Neural progenitor cell (in vitro differentiated cells): ENCODE measurements at regions not wholly inside any gene's neighbourhood (a gene's known extent, or its start where the extent isn't known, plus 50 kb on each side); places are given as distances from the start of the nearest gene placed in this dataset.

ENCODE experiments used
- DNase-seq: peaks from one replicate; pipeline ENCODE4 v3.0.0-alpha.2; 2016; ENCODE audit warnings: low spot score
- H2AFZ ChIP-seq: fragments of 200-600 bp; sonication (generic); replicated peaks from 2 replicates; pipeline ENCODE4 v1.6.1; 2016; ENCODE audit warnings: antibody characterized with exemption
- H3F3A ChIP-seq: fragments of 200-600 bp; sonication (generic); 2 replicates; pipeline ENCODE4 v1.6.1; 2016; ENCODE audit warnings: antibody characterized with exemption, low read depth
- H3K27ac ChIP-seq: fragments of 200-600 bp; sonication (generic); 2 replicates; pipeline ENCODE4 v1.5.1; 2016; ENCODE audit warnings: mild to moderate bottlenecking
- H3K27me3 ChIP-seq: fragments of 200-600 bp; sonication (generic); 2 replicates; pipeline ENCODE4 v1.6.1; 2016; ENCODE audit warnings: mild to moderate bottlenecking, moderate library complexity
- H3K36me3 ChIP-seq: fragments of 200-600 bp; sonication (generic); 2 replicates; pipeline ENCODE4 v1.5.1; 2016
- H3K4me1 ChIP-seq: fragments of 200-600 bp; sonication (generic); 2 replicates; pipeline ENCODE4 v1.6.1; 2016; ENCODE audit warnings: mixed run types
- H3K4me2 ChIP-seq: fragments of 200-600 bp; sonication (generic); 2 replicates; pipeline ENCODE4 v1.6.1; 2016
- H3K4me3 ChIP-seq: fragments of 200-600 bp; sonication (generic); 2 replicates; pipeline ENCODE4 v1.5.1; 2016
- H3K79me2 ChIP-seq: fragments of 200-600 bp; sonication (generic); 2 replicates; pipeline ENCODE4 v1.6.1; 2016; ENCODE audit warnings: low read depth
- H3K9ac ChIP-seq: fragments of 200-600 bp; sonication (generic); 2 replicates; pipeline ENCODE4 v1.6.1; 2016
- H3K9me3 ChIP-seq: fragments of 200-600 bp; sonication (generic); 2 replicates; pipeline ENCODE4 v1.5.1; 2016; ENCODE audit warnings: low read depth
- H4K20me1 ChIP-seq: fragments of 200-600 bp; sonication (generic); 2 replicates; pipeline ENCODE4 v1.6.1; 2016; ENCODE audit warnings: low read depth
- H3K27ac Mint-ChIP-seq: 3 replicates; pipeline ENCODE4 v1.8.0; 2021; ENCODE audit warnings: mixed read lengths
- H3K27me3 Mint-ChIP-seq: 2 replicates; pipeline ENCODE4 v1.8.0; 2022; ENCODE audit warnings: low read depth, mild to moderate bottlenecking, inconsistent platforms, moderate library complexity, mixed read lengths; ENCODE audit not compliant: insufficient read depth
- H3K36me3 Mint-ChIP-seq: 3 replicates; pipeline ENCODE4 v1.8.0; 2021; ENCODE audit warnings: mixed read lengths
- H3K4me1 Mint-ChIP-seq: 3 replicates; pipeline ENCODE4 v1.8.0; 2021; ENCODE audit warnings: mixed read lengths
- H3K4me3 Mint-ChIP-seq: 3 replicates; pipeline ENCODE4 v1.8.0; 2021; ENCODE audit warnings: mild to moderate bottlenecking, moderate library complexity, mixed read lengths
- H3K9me3 Mint-ChIP-seq: 3 replicates; pipeline ENCODE4 v1.8.0; 2020; ENCODE audit warnings: mixed read lengths
- CTCF ChIP-seq: fragments of 200-600 bp; sonication (generic); IDR thresholded peaks from 2 replicates; pipeline ENCODE4 v1.5.1; 2017; ENCODE audit warnings: antibody characterized with exemption, mild to moderate bottlenecking
- EZH2 ChIP-seq: fragments of 200-600 bp; sonication (generic); IDR thresholded peaks from 2 replicates; pipeline ENCODE4 v1.6.1; 2017; ENCODE audit warnings: antibody characterized with exemption, mild to moderate bottlenecking, moderate library complexity
- EZH2phosphoT487 ChIP-seq: fragments of 200-600 bp; sonication (generic); IDR thresholded peaks from 2 replicates; pipeline ENCODE4 v1.6.1; 2017; ENCODE audit warnings: antibody characterized with exemption

- no peaks in the 10 kb centered on the region for H3K27me3 ChIP-seq
- H3K27ac Mint-ChIP-seq: no peak overlapping the region
- H3K9me3 Mint-ChIP-seq: peaks cover 3% of the 10 kb centered on the region
- H3K79me2 ChIP-seq: no peaks in the 10 kb centered on the region
- DNase-seq: no peak
- H3F3A ChIP-seq: no peaks in the 10 kb centered on the region
- no peaks in the 10 kb centered on the region for H3K9me3 ChIP-seq
- no peak overlapping the region for H3K4me3 Mint-ChIP-seq
- peaks cover 27% of the 10 kb centered on the region for H3K4me1 Mint-ChIP-seq
- peaks cover 8% of the 10 kb centered on the region for H3K4me1 ChIP-seq
- H3K36me3 Mint-ChIP-seq: no peaks in the 10 kb centered on the region
- H2AFZ ChIP-seq: no peak overlapping the region
- no peak overlapping the region for H3K4me3 ChIP-seq
- no peak overlapping the region for H3K27ac ChIP-seq
- no peak overlapping the region for H3K9ac ChIP-seq
- no peak overlapping the region for H3K4me2 ChIP-seq
- H3K36me3 ChIP-seq: no peaks in the 10 kb centered on the region
- H4K20me1 ChIP-seq: no peaks in the 10 kb centered on the region
- TF ChIP-seq EZH2phosphoT487 (no peak), EZH2 (no peak), CTCF (no peak)
- peaks cover 24% of the 10 kb centered on the region for H3K27me3 Mint-ChIP-seq
These were observed 150.8 kb upstream of the MYCN start for GRCh38 chr2:15789381-15790062.

- Histone ChIP-seq H3F3A (no peaks in the 10 kb centered on the region), H3K4me3 (no peak overlapping the region), H3K9me3 (no peaks in the 10 kb centered on the region), H3K4me1 (peaks cover 8% of the 10 kb centered on the region), H3K27me3 (no peaks in the 10 kb centered on the region), H2AFZ (no peak overlapping the region), H3K9ac (no peak overlapping the region), H3K4me2 (no peak overlapping the region), H3K27ac (no peak overlapping the region), H3K36me3 (no peaks in the 10 kb centered on the region), H4K20me1 (no peaks in the 10 kb centered on the region), H3K79me2 (no peaks in the 10 kb centered on the region)
- Mint-ChIP-seq H3K4me1 (peaks cover 29% of the 10 kb centered on the region), H3K27ac (no peak overlapping the region), H3K9me3 (peaks cover 3% of the 10 kb centered on the region), H3K36me3 (no peaks in the 10 kb centered on the region), H3K4me3 (no peak overlapping the region), H3K27me3 (peaks cover 24% of the 10 kb centered on the region)
- TF ChIP-seq CTCF (no peak), EZH2 (no peak), EZH2phosphoT487 (no peak)
- no peak for DNase-seq
These were observed 150.0 kb upstream of the MYCN start for GRCh38 chr2:15790326-15790725.

GRCh38 chr2:15790838-15791237 lies 149.5 kb upstream of the MYCN start:
- Histone ChIP-seq H2AFZ (no peak overlapping the region), H3K27ac (no peak overlapping the region), H3K4me2 (no peak overlapping the region), H3F3A (no peaks in the 10 kb centered on the region), H3K4me3 (no peak overlapping the region), H3K36me3 (no peaks in the 10 kb centered on the region), H3K27me3 (no peaks in the 10 kb centered on the region), H3K79me2 (no peaks in the 10 kb centered on the region), H3K9me3 (no peaks in the 10 kb centered on the region), H3K9ac (no peak overlapping the region), H3K4me1 (peaks cover 8% of the 10 kb centered on the region), H4K20me1 (no peaks in the 10 kb centered on the region)
- no peaks in the 10 kb centered on the region for H3K36me3 Mint-ChIP-seq
- H3K27me3 Mint-ChIP-seq: peaks cover 22% of the 10 kb centered on the region
- no peak overlapping the region for H3K4me3 Mint-ChIP-seq
- H3K9me3 Mint-ChIP-seq: peaks cover 3% of the 10 kb centered on the region
- TF ChIP-seq EZH2: no peak
- no peak for TF ChIP-seq CTCF
- TF ChIP-seq EZH2phosphoT487: no peak
- no peak for DNase-seq
- H3K27ac Mint-ChIP-seq: no peak overlapping the region
- H3K4me1 Mint-ChIP-seq: peaks cover 29% of the 10 kb centered on the region
